Endothelial cell of umbilical vein (primary cell): ENCODE measurements at regions not wholly inside any gene's neighbourhood (a gene's known extent, or its start where the extent isn't known, plus 50 kb on each side); places are given as distances from the start of the nearest gene placed in this dataset.

Source experiments
- BruUV-seq: library from RNA; stranded (reverse); fragments of 400-500 nt; replicated peaks from 2 replicates; lab custom pipeline; 2021; lab: Mats Ljungman, UMichigan
- CTCF ChIA-PET: fragments of 300-600, 350-600 bp; sonication (Branson Sonifier 250); formaldehyde crosslinking; loops from one replicate; lab custom pipeline; 2021; ENCODE audit warnings: antibody characterized with exemption, inconsistent platforms; lab: Charles Lee
- POLR2A ChIA-PET: fragments of 300-600, 350-600 bp; sonication (Branson Sonifier 250); formaldehyde crosslinking; loops from one replicate; lab custom pipeline; 2021; ENCODE audit warnings: antibody characterized with exemption, inconsistent platforms; lab: Charles Lee
- DNase-seq: peaks from one replicate; pipeline ENCODE4 v3.0.0-alpha.2; 2011; ENCODE audit warnings: low read depth, low spot score
- FAIRE-seq: peaks from 2 replicates; lab custom pipeline; 2011; peaks lifted over from hg19 to GRCh38; lab: Jason Lieb, UNC
- H2AFZ ChIP-seq: 2 replicates; pipeline ENCODE4 v1.6.0; 2012; ENCODE audit warnings: low read depth, low read length, control low read depth, inconsistent platforms
- H3K27ac ChIP-seq: 2 replicates; pipeline ENCODE4 v1.5.1; 2011; ENCODE audit warnings: low read depth, mild to moderate bottlenecking, control low read depth, low read length, moderate library complexity; ENCODE audit not compliant: insufficient read depth
- H3K27me3 ChIP-seq, 2 experiments: 2 replicates each; pipeline versions ENCODE4 v1.6.0 to v1.6.1; 2011; ENCODE audit warnings: low read length in 2 of 2, mixed read lengths in 1 of 2; ENCODE audit not compliant: control insufficient read depth in 2 of 2, insufficient read depth in 2 of 2
- H3K36me3 ChIP-seq, 2 experiments: 2 replicates in 1 of 2; 3 replicates in 1 of 2; pipeline ENCODE4 v1.5.1; 2011; ENCODE audit warnings: low read length in 2 of 2, mild to moderate bottlenecking in 1 of 2, moderate library complexity in 1 of 2; ENCODE audit not compliant: control insufficient read depth in 2 of 2, insufficient read depth in 2 of 2; ENCODE audit errors: extremely low read depth in 1 of 2
- H3K4me1 ChIP-seq: 3 replicates; pipeline ENCODE4 v1.5.1; 2011; ENCODE audit warnings: mild to moderate bottlenecking, low read length; ENCODE audit not compliant: control insufficient read depth, insufficient read depth; ENCODE audit errors: extremely low read depth
- H3K4me2 ChIP-seq: 2 replicates; pipeline ENCODE4 v1.6.1; 2011; ENCODE audit warnings: low read length, control low read depth, mixed read lengths; ENCODE audit not compliant: insufficient read depth
- H3K4me3 ChIP-seq, 3 experiments: fragments of 200-600 bp in 1 of 3; sonication (generic), shearing (Covaris generic) in 1 of 3; replicated peaks in 1 of 3; 2 replicates each; pipeline ENCODE4 v1.5.1; 2011 to 2016; ENCODE audit warnings: control low read depth in 3 of 3, low read length in 3 of 3, mild to moderate bottlenecking in 2 of 3, inconsistent platforms in 1 of 3, low read depth in 1 of 3, moderate library complexity in 1 of 3; ENCODE audit not compliant: insufficient read depth in 1 of 3
- H3K79me2 ChIP-seq: 2 replicates; pipeline ENCODE4 v1.6.0; 2012; ENCODE audit warnings: low read length, inconsistent platforms; ENCODE audit not compliant: control insufficient read depth, insufficient read depth
- H3K9ac ChIP-seq: replicated peaks from 2 replicates; pipeline ENCODE3; 2011; ENCODE audit warnings: low read length, control low read depth; ENCODE audit not compliant: insufficient read depth; ENCODE audit errors: extremely low read depth
- H3K9me1 ChIP-seq: replicated peaks from 3 replicates; pipeline ENCODE4 v1.6.0; 2011; ENCODE audit warnings: mild to moderate bottlenecking, low read length; ENCODE audit not compliant: control insufficient read depth, insufficient read depth; ENCODE audit errors: extremely low read depth
- H3K9me3 ChIP-seq: replicated peaks from 2 replicates; pipeline ENCODE4 v1.5.1; 2012; ENCODE audit warnings: low read length, inconsistent platforms; ENCODE audit not compliant: control insufficient read depth, insufficient read depth
- H4K20me1 ChIP-seq: replicated peaks from 2 replicates; pipeline ENCODE3; 2011; ENCODE audit warnings: mild to moderate bottlenecking, low read length; ENCODE audit not compliant: control insufficient read depth, insufficient read depth; ENCODE audit errors: extremely low read depth
- EZH2 ChIP-seq: IDR thresholded peaks from 2 replicates; pipeline ENCODE4 v1.6.1; 2012; ENCODE audit warnings: borderline replicate concordance, low read depth, mild to moderate bottlenecking, moderate library complexity, low read length, inconsistent platforms; ENCODE audit not compliant: severe bottlenecking
- FOS ChIP-seq: IDR thresholded peaks from 2 replicates; pipeline ENCODE4 v1.6.1; 2011; ENCODE audit warnings: mild to moderate bottlenecking, low read length, moderate library complexity, borderline replicate concordance; ENCODE audit not compliant: insufficient read depth
- GATA2 ChIP-seq: IDR thresholded peaks from 2 replicates; pipeline ENCODE4 v1.7.0; 2011; ENCODE audit warnings: low read depth, mild to moderate bottlenecking, moderate library complexity, mixed read lengths, low read length; ENCODE audit not compliant: insufficient read length, insufficient read depth
- JUN ChIP-seq: IDR thresholded peaks from 2 replicates; pipeline ENCODE4 v1.6.1; 2011; ENCODE audit warnings: borderline replicate concordance, low read depth; ENCODE audit not compliant: insufficient read length, insufficient read depth
- MYC ChIP-seq: IDR thresholded peaks from one replicate; pipeline ENCODE4 v1.6.1; 2011; ENCODE audit warnings: mild to moderate bottlenecking, low read depth, low read length
- POLR2A ChIP-seq: IDR thresholded peaks from 2 replicates; pipeline ENCODE4 v1.6.1; 2012; ENCODE audit warnings: low read depth, mild to moderate bottlenecking, control low read depth, low read length
- POLR2AphosphoS5 ChIP-seq: IDR thresholded peaks from 2 replicates; pipeline ENCODE4 v1.6.1; 2012; ENCODE audit warnings: low read depth, mild to moderate bottlenecking, control low read depth, low read length, moderate library complexity; ENCODE audit not compliant: insufficient read depth
- dilution Hi-C: fragments of 300-500 bp; cut with MboI; formaldehyde crosslinking; loops from one replicate; pipeline ENCODE4 v1.15.0; 2019; ENCODE audit warnings: low sequenced_read_pairs; ENCODE audit not compliant: extremely low pct_ligation_motif_present
- intact Hi-C: fragments of 100-400 bp; cut with micrococcal nuclease; formaldehyde crosslinking; loops from one replicate; pipeline ENCODE4 v1.10.0; 2022
- TF ChIP-seq, protein P1 (sequence below): IDR thresholded peaks from 2 replicates; pipeline ENCODE4 v1.6.1; 2011; ENCODE audit not compliant: insufficient read depth, insufficient read length
- TF ChIP-seq, protein P2 (sequence below), 2 donors: IDR thresholded peaks; 1 replicate in 1 of 2; 2 replicates in 1 of 2; pipeline ENCODE4 v1.5.1; 2011; ENCODE audit warnings: low read length in 2 of 2, mild to moderate bottlenecking in 2 of 2, moderate library complexity in 2 of 2, control low read depth in 1 of 2, inconsistent platforms in 1 of 2, low read depth in 1 of 2; ENCODE audit not compliant: insufficient read depth in 1 of 2; ENCODE audit errors: extremely low read depth in 1 of 2

DNA sequence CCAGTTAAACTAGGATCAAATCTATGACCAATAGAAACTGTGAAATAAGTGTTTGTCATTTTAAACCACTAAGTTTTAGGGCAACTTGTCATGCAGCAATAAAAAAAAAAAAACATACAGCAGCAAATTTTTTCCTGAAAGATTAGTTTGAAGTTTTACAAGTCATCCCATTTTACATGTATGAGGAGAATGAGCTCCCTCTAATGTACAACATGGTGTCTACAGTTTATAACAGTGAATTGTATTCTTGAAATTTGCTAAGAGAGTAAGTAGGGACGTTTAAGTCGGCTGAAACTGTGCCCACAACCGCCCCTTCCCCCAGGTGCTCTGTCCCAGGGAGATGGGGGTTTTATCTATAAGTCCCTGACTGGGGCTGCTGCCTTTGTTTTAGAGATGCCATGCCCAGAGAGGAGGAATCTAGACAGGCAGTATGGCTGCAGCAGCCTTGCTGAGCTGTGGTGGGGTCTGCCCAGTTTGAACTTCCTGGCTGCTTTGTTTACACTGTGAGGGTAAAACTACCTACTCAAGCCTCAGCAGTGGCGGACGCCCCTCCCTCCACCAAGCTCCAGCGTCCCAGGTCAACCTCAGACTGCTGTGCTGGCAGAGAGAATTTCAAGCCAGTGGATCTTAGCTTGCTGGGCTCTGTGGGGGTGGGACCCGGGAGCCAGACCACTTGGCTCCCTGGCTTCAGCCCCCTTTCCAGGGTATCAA lies 499.3 kb upstream of the CT83 start:
- ChIA-PET CTCF (no interaction called here), POLR2A (no interaction called here)
- no peak overlapping the region for H3K4me2 ChIP-seq
- H3K9me3 ChIP-seq, result no peaks in the 10 kb centered on the region
- no peak overlapping the region for H3K9ac ChIP-seq
- H3K79me2 ChIP-seq, result no peaks in the 10 kb centered on the region
- no peaks in the 10 kb centered on the region for H3K9me1 ChIP-seq
- FAIRE-seq (no peak), DNase-seq (no peak)
- no peaks in the 10 kb centered on the region for H3K27me3 ChIP-seq
- no peaks in the 10 kb centered on the region for H4K20me1 ChIP-seq
- no peak overlapping the region for H3K27ac ChIP-seq
- intact Hi-C loops, result no loop called here
- BruUV-seq, result no TSS peak
- H3K4me1 ChIP-seq, result no peaks in the 10 kb centered on the region
- TF ChIP-seq FOS, result no peak
- TF ChIP-seq GATA2, result no peak
- TF ChIP-seq POLR2AphosphoS5, result no peak
- TF ChIP-seq, protein P1, sequence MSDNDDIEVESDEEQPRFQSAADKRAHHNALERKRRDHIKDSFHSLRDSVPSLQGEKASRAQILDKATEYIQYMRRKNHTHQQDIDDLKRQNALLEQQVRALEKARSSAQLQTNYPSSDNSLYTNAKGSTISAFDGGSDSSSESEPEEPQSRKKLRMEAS, result no peak
- no peak for TF ChIP-seq MYC
- TF ChIP-seq JUN, result no peak
- TF ChIP-seq EZH2, result no peak
- TF ChIP-seq, protein P2, sequence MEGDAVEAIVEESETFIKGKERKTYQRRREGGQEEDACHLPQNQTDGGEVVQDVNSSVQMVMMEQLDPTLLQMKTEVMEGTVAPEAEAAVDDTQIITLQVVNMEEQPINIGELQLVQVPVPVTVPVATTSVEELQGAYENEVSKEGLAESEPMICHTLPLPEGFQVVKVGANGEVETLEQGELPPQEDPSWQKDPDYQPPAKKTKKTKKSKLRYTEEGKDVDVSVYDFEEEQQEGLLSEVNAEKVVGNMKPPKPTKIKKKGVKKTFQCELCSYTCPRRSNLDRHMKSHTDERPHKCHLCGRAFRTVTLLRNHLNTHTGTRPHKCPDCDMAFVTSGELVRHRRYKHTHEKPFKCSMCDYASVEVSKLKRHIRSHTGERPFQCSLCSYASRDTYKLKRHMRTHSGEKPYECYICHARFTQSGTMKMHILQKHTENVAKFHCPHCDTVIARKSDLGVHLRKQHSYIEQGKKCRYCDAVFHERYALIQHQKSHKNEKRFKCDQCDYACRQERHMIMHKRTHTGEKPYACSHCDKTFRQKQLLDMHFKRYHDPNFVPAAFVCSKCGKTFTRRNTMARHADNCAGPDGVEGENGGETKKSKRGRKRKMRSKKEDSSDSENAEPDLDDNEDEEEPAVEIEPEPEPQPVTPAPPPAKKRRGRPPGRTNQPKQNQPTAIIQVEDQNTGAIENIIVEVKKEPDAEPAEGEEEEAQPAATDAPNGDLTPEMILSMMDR (IDR thresholded peaks at IDR 0.05; ENCODE audit: extremely low read depth in 1 of 2, insufficient read depth in 1 of 2, low read depth in 1 of 2, low read length in 2 of 2), result no peak
- no peak for TF ChIP-seq POLR2A
- H3K36me3 ChIP-seq, result no peaks in the 10 kb centered on the region
- H2AFZ ChIP-seq, result no peak overlapping the region
- dilution Hi-C loops, result no loop called here
- no peak overlapping the region for H3K4me3 ChIP-seq
